ENCODE measurements at regions not wholly inside any gene's neighbourhood (a gene's known extent, or its start where the extent isn't known, plus 50 kb on each side); places are given as distances from the start of the nearest gene placed in this dataset.

- TF ChIP-seq SP1 (IDR thresholded peaks at IDR 0.05), result no peak
- TF ChIP-seq CTCF (IDR thresholded peaks at IDR 0.05; ENCODE audit: low read depth, low read length, missing input control), result no peak
- TF ChIP-seq RXRA (IDR thresholded peaks at IDR 0.05), result no peak
- no peak for TF ChIP-seq TAF1 (conservative IDR thresholded peaks at IDR 0.05)
- no peak for TF ChIP-seq FOXA1 (IDR thresholded peaks at IDR 0.05)
- no peak for TF ChIP-seq EGR1 (IDR thresholded peaks at IDR 0.05; ENCODE audit: low read depth in 2 of 2)
- TF ChIP-seq GABPA (IDR thresholded peaks at IDR 0.05 in 1 of 2, conservative IDR thresholded peaks at IDR 0.05 in 1 of 2), result no peak
Measured at GRCh38 chr2:176405477-176405876, 136.2 kb downstream of the MTX2 start.
